ENCODE measurements at regions not wholly inside any gene's neighbourhood (a gene's known extent, or its start where the extent isn't known, plus 50 kb on each side); places are given as distances from the start of the nearest gene placed in this dataset.

- no peak for FAIRE-seq
- in situ Hi-C loops (cut with HindIII; ENCODE audit: extremely low pct_ligation_motif_present, low pct_unique_long_range_greater_than_20kb) (no loop called here), intact Hi-C loops (cut with micrococcal nuclease; ENCODE audit: unreplicated experiment) (no loop called here)
- H3K4me2 ChIP-seq (ENCODE audit: low read depth, low read length): no peak overlapping the region
- TF ChIP-seq ZNF709 (CRISPR knock-in tag; IDR thresholded peaks at IDR 0.05): no peak
- no peak for TF ChIP-seq MBD4 (IDR thresholded peaks at IDR 0.05; ENCODE audit: borderline replicate concordance, low read length)
- no peak for TF ChIP-seq NFKB2 (CRISPR knock-in tag; IDR thresholded peaks at IDR 0.05; ENCODE audit: borderline replicate concordance)
- no peak for TF ChIP-seq ATF4 (CRISPR knock-in tag; IDR thresholded peaks at IDR 0.05)
- TF ChIP-seq ZNF770 (CRISPR knock-in tag; IDR thresholded peaks at IDR 0.05): no peak
- TF ChIP-seq NCOA2 (CRISPR knock-in tag; IDR thresholded peaks at IDR 0.05): no peak
- no peak for TF ChIP-seq ERF (CRISPR knock-in tag; IDR thresholded peaks at IDR 0.05)
- TF ChIP-seq EED (CRISPR knock-in tag; IDR thresholded peaks at IDR 0.05): no peak
- no peak for TF ChIP-seq ELF3 (CRISPR knock-in tag; IDR thresholded peaks at IDR 0.05)
- no peak for TF ChIP-seq ZNF30 (CRISPR knock-in tag; IDR thresholded peaks at IDR 0.05)
- TF ChIP-seq PRDM15 (CRISPR knock-in tag; IDR thresholded peaks at IDR 0.05): no peak
- TF ChIP-seq ZNF777 (CRISPR knock-in tag; IDR thresholded peaks at IDR 0.05): no peak
- no peak for TF ChIP-seq ZFX (CRISPR knock-in tag; IDR thresholded peaks at IDR 0.05; ENCODE audit: low read depth)
- TF ChIP-seq ZBTB21 (CRISPR knock-in tag; IDR thresholded peaks at IDR 0.05): no peak
- TF ChIP-seq CENPBD1 (CRISPR knock-in tag; IDR thresholded peaks at IDR 0.05; ENCODE audit: borderline replicate concordance, low read depth): no peak
- H2AFZ ChIP-seq (ENCODE audit: low read length): no peak overlapping the region
- no peak for DNase-seq (ENCODE audit: low spot score)
- no peak overlapping the region for H3K4me3 ChIP-seq (replicated peaks in 1 of 3; ENCODE audit: insufficient read depth in 1 of 3, low read depth in 2 of 3, low read length in 3 of 3)
- no peaks in the 10 kb centered on the region for H3K79me2 ChIP-seq (ENCODE audit: insufficient read depth, low read length)
- no peaks in the 10 kb centered on the region for H3K27me3 ChIP-seq (ENCODE audit: control insufficient read depth in 1 of 2, insufficient read depth in 2 of 2, low read length in 2 of 2)
- BruUV-seq (replicated peaks): no TSS peak
- WGBS (ENCODE audit: low lambda C conversion rate): 9% methylated on average over 3 of the region's 3 CpGs
- ATAC-seq: no peak
- H3K4me1 ChIP-seq (ENCODE audit: insufficient read depth, low read length): no peaks in the 10 kb centered on the region
- ChIA-PET POLR2A (no interaction called here), CTCF (ENCODE audit: low intra/inter-chr PET ratio, low total read pairs) (no interaction called here)
- H3K9me3 ChIP-seq (ENCODE audit: low read length): no peaks in the 10 kb centered on the region
- H3K36me3 ChIP-seq (replicated peaks in 1 of 2; ENCODE audit: control insufficient read depth in 1 of 2, insufficient read depth in 2 of 2, low read length in 2 of 2): no peaks in the 10 kb centered on the region
- H3K27ac ChIP-seq (ENCODE audit: extremely low read length, insufficient read depth, low read length): no peak overlapping the region
- H4K20me1 ChIP-seq (ENCODE audit: insufficient read depth, low read length): no peaks in the 10 kb centered on the region
- no peak overlapping the region for H3K9ac ChIP-seq (ENCODE audit: insufficient read depth, low read depth, low read length)
Measured at GRCh38 chr6:17225767-17226630, 55.2 kb upstream of the RBM24 start.

Data from HepG2 (cell line).